Spleen (tissue), 7 donors: ENCODE measurements at regions not wholly inside any gene's neighbourhood (a gene's known extent, or its start where the extent isn't known, plus 50 kb on each side); places are given as distances from the start of the nearest gene placed in this dataset.

ENCODE experiments used
- CTCF ChIP-seq, 11 experiments: fragments of 200-600 bp in 7 of 11; fragments of 450-650 bp in 4 of 11; sonication (generic) in 4 of 11; IDR thresholded peaks in 8 of 11; conservative IDR thresholded peaks in 3 of 11; 1 replicate in 7 of 11; 2 replicates in 4 of 11; pipeline versions ENCODE4 v1.4.0 to v1.8.0; 2016 to 2021; ENCODE audit warnings: antibody characterized with exemption in 11 of 11, inconsistent platforms in 4 of 11, mild to moderate bottlenecking in 1 of 11
- POLR2A ChIP-seq, 3 donors: fragments of 450-650 bp; IDR thresholded peaks; one replicate each; pipeline ENCODE4 v1.5.1; 2017; ENCODE audit warnings: antibody characterized with exemption in 3 of 3, mild to moderate bottlenecking in 1 of 3
- POLR2AphosphoS5 ChIP-seq, 3 donors: sonication (generic); formaldehyde crosslinking; IDR thresholded peaks; one replicate each; pipeline ENCODE4 v1.5.1; 2017; ENCODE audit warnings: antibody characterized with exemption in 3 of 3
- donor health status: DM: no; HTN: no; CAD: no; lungs with moderate emphysema.
- donor health status: DM: no; HTN: no; CAD: no.
- donor health status: DM: no; HTN: no; CAD: no.

GRCh38 chr18:75845413-75845812 lies 417.9 kb upstream of the SMIM21 start:
- TF ChIP-seq CTCF (IDR thresholded peaks at IDR 0.05 in 8 of 11, conservative IDR thresholded peaks at IDR 0.05 in 3 of 11): no peak
- no peak for TF ChIP-seq POLR2A (IDR thresholded peaks at IDR 0.05)
- TF ChIP-seq POLR2AphosphoS5 (IDR thresholded peaks at IDR 0.05): no peak
